ENCODE measurements at regions not wholly inside any gene's neighbourhood (a gene's known extent, or its start where the extent isn't known, plus 50 kb on each side); places are given as distances from the start of the nearest gene placed in this dataset.

GRCh38 chr1:157247005-157247763 is 109.0 kb upstream of the ETV3 start:
- TF ChIP-seq CTCF (IDR thresholded peaks at IDR 0.05) (no peak), ZFX (IDR thresholded peaks at IDR 0.05; ENCODE audit: borderline replicate concordance) (no peak)

Data from 22Rv1 (cell line).